CD14-positive monocyte (primary cell): ENCODE measurements at regions not wholly inside any gene's neighbourhood (a gene's known extent, or its start where the extent isn't known, plus 50 kb on each side); places are given as distances from the start of the nearest gene placed in this dataset.
A peak's percentile ranks its signal among the peaks of the same experiment; 100 is the strongest.

ENCODE experiments used
- DNase-seq, 3 donors: peaks; one replicate each; pipeline ENCODE4 v3.0.0-alpha.2; 2011 to 2022
- H2AFZ ChIP-seq: 2 replicates; pipeline ENCODE4 v1.6.0; 2012; ENCODE audit warnings: mild to moderate bottlenecking, low read depth, low read length, inconsistent platforms; ENCODE audit not compliant: insufficient read depth, poor library complexity, severe bottlenecking
- H3K27ac ChIP-seq, 2 donors: 1 replicate in 1 of 2; 2 replicates in 1 of 2; pipeline ENCODE4 v1.5.1; 2012 to 2013; ENCODE audit warnings: low read length in 2 of 2, control low read depth in 1 of 2, inconsistent platforms in 1 of 2, low read depth in 1 of 2, mild to moderate bottlenecking in 1 of 2
- H3K27me3 ChIP-seq, 2 donors: one replicate each; pipeline versions ENCODE4 v1.6.0 to v1.6.1; 2011 to 2013; ENCODE audit warnings: low read length in 2 of 2; ENCODE audit not compliant: control insufficient read depth in 2 of 2, insufficient read depth in 2 of 2
- H3K36me3 ChIP-seq, 2 donors: replicated peaks in 1 of 2; 1 replicate in 1 of 2; 2 replicates in 1 of 2; pipeline versions ENCODE4 v1.5.1 to v1.6.1; 2012 to 2013; ENCODE audit warnings: low read length in 2 of 2, control low read depth in 1 of 2, inconsistent platforms in 1 of 2, mild to moderate bottlenecking in 1 of 2; ENCODE audit not compliant: insufficient read depth in 2 of 2, control insufficient read depth in 1 of 2
- H3K4me1 ChIP-seq, 2 donors: 1 replicate in 1 of 2; 2 replicates in 1 of 2; pipeline versions ENCODE4 v1.5.1 to v1.6.1; 2012 to 2013; ENCODE audit warnings: low read length in 2 of 2, control low read depth in 1 of 2, inconsistent platforms in 1 of 2, mild to moderate bottlenecking in 1 of 2, moderate library complexity in 1 of 2; ENCODE audit not compliant: insufficient read depth in 2 of 2, control insufficient read depth in 1 of 2
- H3K4me2 ChIP-seq: replicated peaks from 2 replicates; pipeline ENCODE3; 2012; ENCODE audit warnings: low read length, moderate library complexity, mild to moderate bottlenecking; ENCODE audit not compliant: poor library complexity, severe bottlenecking; ENCODE audit errors: extremely low read depth
- H3K4me3 ChIP-seq, 3 experiments: fragments of 200-600 bp in 1 of 3; sonication (generic) in 1 of 3; replicated peaks in 1 of 3; 1 replicate in 2 of 3; 2 replicates in 1 of 3; pipeline ENCODE4 v1.5.1; 2011 to 2013; ENCODE audit warnings: low read length in 3 of 3, mild to moderate bottlenecking in 3 of 3, control low read depth in 2 of 3, low read depth in 2 of 3, inconsistent platforms in 1 of 3, moderate library complexity in 1 of 3
- H3K79me2 ChIP-seq: 2 replicates; pipeline ENCODE4 v1.6.0; 2012; ENCODE audit warnings: mild to moderate bottlenecking, control low read depth, inconsistent platforms, low read length, moderate library complexity; ENCODE audit not compliant: insufficient read depth
- H3K9ac ChIP-seq: 2 replicates; pipeline ENCODE4 v1.6.0; 2017; ENCODE audit warnings: low read length, mild to moderate bottlenecking; ENCODE audit not compliant: insufficient read depth, poor library complexity, severe bottlenecking
- H3K9me3 ChIP-seq, 2 donors: replicated peaks in 1 of 2; 1 replicate in 1 of 2; 2 replicates in 1 of 2; pipeline versions ENCODE4 v1.5.1 to v1.6.1; 2012 to 2013; ENCODE audit warnings: low read length in 2 of 2, control low read depth in 1 of 2; ENCODE audit not compliant: control insufficient read depth in 1 of 2, insufficient read depth in 1 of 2
- H4K20me1 ChIP-seq: 2 replicates; pipeline ENCODE4 v1.6.0; 2012; ENCODE audit warnings: mild to moderate bottlenecking, low read length, control low read depth, moderate library complexity; ENCODE audit not compliant: insufficient read depth
- H3K27ac Mint-ChIP-seq, 7 donors: one replicate each; pipeline ENCODE4 v1.8.0; 2020; ENCODE audit warnings: mild to moderate bottlenecking in 7 of 7, mixed read lengths in 7 of 7, moderate library complexity in 6 of 7, inconsistent platforms in 2 of 7
- H3K27me3 Mint-ChIP-seq, 3 donors: one replicate each; pipeline ENCODE4 v1.8.0; 2021 to 2022; ENCODE audit warnings: low read depth in 3 of 3, mild to moderate bottlenecking in 3 of 3, mixed read lengths in 3 of 3, moderate library complexity in 3 of 3, inconsistent platforms in 1 of 3
- H3K36me3 Mint-ChIP-seq, 2 donors: one replicate each; pipeline ENCODE4 v1.8.0; 2020; ENCODE audit warnings: mixed read lengths in 2 of 2, inconsistent platforms in 1 of 2, mild to moderate bottlenecking in 1 of 2
- H3K4me1 Mint-ChIP-seq: one replicate; pipeline ENCODE4 v1.8.0; 2020; ENCODE audit warnings: mild to moderate bottlenecking, mixed read lengths
- H3K4me3 Mint-ChIP-seq, 2 donors: one replicate each; pipeline ENCODE4 v1.8.0; 2020; ENCODE audit warnings: mild to moderate bottlenecking in 2 of 2, mixed read lengths in 2 of 2, moderate library complexity in 1 of 2
- H3K9me3 Mint-ChIP-seq, 7 donors: one replicate each; pipeline ENCODE4 v1.8.0; 2020 to 2022; ENCODE audit warnings: mixed read lengths in 7 of 7, mild to moderate bottlenecking in 6 of 7, moderate library complexity in 6 of 7, inconsistent platforms in 2 of 7
- WGBS: methylation state at CpG from one replicate; pipeline ENCODE4 v1.1.5; 2013; ENCODE audit warnings: missing lambda C conversion rate; ENCODE audit not compliant: insufficient coverage; 5-methylcytosine and 5-hydroxymethylcytosine counted together
- intact Hi-C, 2 donors: fragments of 100-400 bp; cut with micrococcal nuclease; formaldehyde crosslinking; loops; one replicate each; pipeline versions ENCODE4 v1.15.0 to v1.15.1; 2023
- TF ChIP-seq, protein P1 (sequence below): fragments of 200-600 bp; IDR thresholded peaks from one replicate; pipeline ENCODE4 v1.8.0; 2022; ENCODE audit warnings: antibody characterized with exemption, mild to moderate bottlenecking

DNA sequence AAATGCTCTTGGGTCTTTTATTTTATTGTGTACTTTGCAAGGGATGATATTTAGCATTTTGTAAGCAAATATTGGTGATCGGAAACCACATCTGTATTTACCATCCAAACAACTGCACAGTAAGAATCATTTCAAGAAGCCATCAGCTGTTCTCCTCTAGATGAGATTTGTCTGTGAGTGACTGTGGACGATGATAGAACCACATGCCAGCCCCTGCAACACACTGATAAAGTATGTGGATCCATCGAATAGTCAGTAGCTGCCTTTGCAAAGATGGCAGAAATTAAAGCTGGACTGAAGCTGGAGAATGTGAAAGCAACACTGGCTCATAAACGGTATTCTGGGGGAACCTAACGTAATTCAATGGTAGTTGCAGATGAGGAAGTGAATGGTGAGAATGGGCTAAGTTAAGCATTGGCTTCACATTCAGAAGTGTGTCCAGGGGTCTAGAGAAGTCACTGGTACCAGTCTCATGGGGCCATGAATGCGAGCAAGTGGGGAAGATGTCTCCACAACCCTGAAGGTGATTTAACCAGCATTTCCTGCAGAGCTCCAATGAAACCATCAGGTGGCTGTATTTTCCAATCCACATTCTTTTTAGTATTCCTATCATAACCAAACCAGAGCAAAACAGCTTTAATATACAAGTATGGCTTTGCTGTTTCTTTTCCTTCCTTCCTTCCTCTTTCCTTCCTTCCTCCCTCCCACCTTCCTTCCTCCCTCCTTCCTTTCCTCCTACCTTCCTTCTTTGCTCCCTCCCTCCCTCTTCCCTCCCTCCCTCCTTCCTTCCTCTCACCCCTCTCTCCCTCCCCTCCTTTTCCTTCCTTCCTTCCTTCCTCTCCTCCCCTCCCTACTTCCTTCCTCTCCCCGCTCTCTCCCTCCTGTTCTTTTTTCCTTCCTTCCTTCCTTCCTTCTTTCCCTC lies 169.4 kb downstream of the ABCA8 start:
- Histone ChIP-seq H3K9me3 (peaks cover 0 to 4% of the 10 kb centered on the region in 2 donors), H3K4me2 (no peak overlapping the region), H3K79me2 (no peaks in the 10 kb centered on the region), H3K9ac (no peak overlapping the region), H3K36me3 (no peaks in the 10 kb centered on the region), H2AFZ (no peak overlapping the region), H3K27me3 (no peaks in the 10 kb centered on the region), H3K4me1 (no peaks in the 10 kb centered on the region), H3K27ac (no peak overlapping the region), H4K20me1 (no peaks in the 10 kb centered on the region), H3K4me3 (no peak overlapping the region)
- WGBS = 95% methylated on average over 5 of the region's 7 CpGs
- H3K4me1 Mint-ChIP-seq = peaks cover 2% of the 10 kb centered on the region
- H3K27ac Mint-ChIP-seq = peak overlapping the region in 1 of 7 donors; percentile 27
- TF ChIP-seq, protein P1, sequence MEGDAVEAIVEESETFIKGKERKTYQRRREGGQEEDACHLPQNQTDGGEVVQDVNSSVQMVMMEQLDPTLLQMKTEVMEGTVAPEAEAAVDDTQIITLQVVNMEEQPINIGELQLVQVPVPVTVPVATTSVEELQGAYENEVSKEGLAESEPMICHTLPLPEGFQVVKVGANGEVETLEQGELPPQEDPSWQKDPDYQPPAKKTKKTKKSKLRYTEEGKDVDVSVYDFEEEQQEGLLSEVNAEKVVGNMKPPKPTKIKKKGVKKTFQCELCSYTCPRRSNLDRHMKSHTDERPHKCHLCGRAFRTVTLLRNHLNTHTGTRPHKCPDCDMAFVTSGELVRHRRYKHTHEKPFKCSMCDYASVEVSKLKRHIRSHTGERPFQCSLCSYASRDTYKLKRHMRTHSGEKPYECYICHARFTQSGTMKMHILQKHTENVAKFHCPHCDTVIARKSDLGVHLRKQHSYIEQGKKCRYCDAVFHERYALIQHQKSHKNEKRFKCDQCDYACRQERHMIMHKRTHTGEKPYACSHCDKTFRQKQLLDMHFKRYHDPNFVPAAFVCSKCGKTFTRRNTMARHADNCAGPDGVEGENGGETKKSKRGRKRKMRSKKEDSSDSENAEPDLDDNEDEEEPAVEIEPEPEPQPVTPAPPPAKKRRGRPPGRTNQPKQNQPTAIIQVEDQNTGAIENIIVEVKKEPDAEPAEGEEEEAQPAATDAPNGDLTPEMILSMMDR = no peak
- H3K36me3 Mint-ChIP-seq = peaks cover 0 to 2% of the 10 kb centered on the region in 2 donors
- H3K4me3 Mint-ChIP-seq = no peak overlapping the region
- intact Hi-C loops = no loop called here
- H3K27me3 Mint-ChIP-seq = peaks cover 0 to 3% (median 1%) of the 10 kb centered on the region in 3 donors
- peaks cover 0 to 6% (median 3%) of the 10 kb centered on the region in 7 donors for H3K9me3 Mint-ChIP-seq
- DNase-seq = no peak

DNA sequence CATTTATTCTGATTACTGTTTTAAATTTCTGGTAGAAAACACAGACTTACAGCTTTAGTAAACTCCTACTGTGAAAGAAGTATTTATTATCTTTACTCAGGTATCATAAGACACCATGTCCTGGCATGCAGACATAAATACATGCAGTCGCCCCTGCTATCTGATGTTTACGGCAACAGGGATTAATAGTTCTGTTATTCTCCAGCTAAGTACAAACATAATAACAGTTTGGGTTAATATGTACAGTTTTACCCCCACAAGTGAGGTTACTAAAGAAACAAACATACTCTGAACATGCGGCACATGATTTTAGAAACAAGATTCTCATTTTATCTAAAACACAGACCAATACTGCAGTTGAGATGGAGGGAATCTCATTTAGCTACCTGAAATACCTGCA lies 170.8 kb downstream of the ABCA8 start:
- DNase-seq = no peak
- no CpG with 5 or more reads among the region's 3 CpGs for WGBS
- Mint-ChIP-seq H3K4me1 (no peaks in the 10 kb centered on the region), H3K9me3 (peaks cover 0 to 6% (median 2%) of the 10 kb centered on the region in 7 donors), H3K27me3 (peaks cover 0 to 1% (median 0%) of the 10 kb centered on the region in 3 donors), H3K36me3 (no peaks in the 10 kb centered on the region), H3K4me3 (no peak overlapping the region), H3K27ac (no peak overlapping the region)
- H4K20me1 ChIP-seq = no peaks in the 10 kb centered on the region
- intact Hi-C loops = no loop called here
- H3K9ac ChIP-seq = no peak overlapping the region
- TF ChIP-seq, protein P1 = no peak
- H3K36me3 ChIP-seq = no peaks in the 10 kb centered on the region
- peaks cover 0 to 4% of the 10 kb centered on the region in 2 donors for H3K9me3 ChIP-seq
- no peaks in the 10 kb centered on the region for H3K4me1 ChIP-seq
- H3K79me2 ChIP-seq = no peaks in the 10 kb centered on the region
- no peak overlapping the region for H2AFZ ChIP-seq
- no peaks in the 10 kb centered on the region for H3K27me3 ChIP-seq
- H3K4me2 ChIP-seq = no peak overlapping the region
- H3K27ac ChIP-seq = no peak overlapping the region
- no peak overlapping the region for H3K4me3 ChIP-seq
